GM21423 (cell line): ENCODE measurements at regions not wholly inside any gene's neighbourhood (a gene's known extent, or its start where the extent isn't known, plus 50 kb on each side); places are given as distances from the start of the nearest gene placed in this dataset.

Source experiments
- ATAC-seq: cut with Tn5 transposase; IDR thresholded peaks from one replicate; pipeline ENCODE4 v1.9.1; 2021; ENCODE audit warnings: mild to moderate bottlenecking, moderate library complexity; ENCODE audit not compliant: unreplicated experiment

GRCh38 chr12:78403681-78404080, 460.9 kb upstream of the SYT1 start:
- no peak for ATAC-seq

GRCh38 chr12:78406213-78406612, 458.4 kb upstream of the SYT1 start:
- no peak for ATAC-seq

GRCh38 chr12:78406828-78407227, 457.7 kb upstream of the SYT1 start:
- peak; percentile 95 for ATAC-seq

GRCh38 chr12:78407722-78408121, 456.9 kb upstream of the SYT1 start:
- ATAC-seq, result no peak

- ATAC-seq, result no peak
These were observed 450.5 kb upstream of the SYT1 start for GRCh38 chr12:78414071-78414470.

GRCh38 chr12:78418919-78419318, 445.7 kb upstream of the SYT1 start:
- no peak for ATAC-seq

GRCh38 chr12:78419513-78419912, 445.1 kb upstream of the SYT1 start:
- no peak for ATAC-seq

GRCh38 chr12:78420991-78421390, 443.6 kb upstream of the SYT1 start:
- ATAC-seq, result no peak

GRCh38 chr12:78430551-78430950, 434.0 kb upstream of the SYT1 start:
- ATAC-seq, result no peak

GRCh38 chr12:78431931-78432330, 432.6 kb upstream of the SYT1 start:
- ATAC-seq, result no peak

GRCh38 chr12:78439666-78440065, 424.9 kb upstream of the SYT1 start:
- no peak for ATAC-seq

- no peak for ATAC-seq
These were observed 422.7 kb upstream of the SYT1 start for GRCh38 chr12:78441737-78442453.

GRCh38 chr12:78442454-78442801, 422.1 kb upstream of the SYT1 start:
- ATAC-seq, result no peak

GRCh38 chr12:78446555-78446954, 418.0 kb upstream of the SYT1 start:
- ATAC-seq, result no peak

- ATAC-seq, result no peak
These were observed 417.2 kb upstream of the SYT1 start for GRCh38 chr12:78447373-78447772.

GRCh38 chr12:78448692-78449091, 415.9 kb upstream of the SYT1 start:
- no peak for ATAC-seq

GRCh38 chr12:78455991-78456390, 408.6 kb upstream of the SYT1 start:
- ATAC-seq, result no peak

GRCh38 chr12:78457938-78458337, 406.6 kb upstream of the SYT1 start:
- peak; percentile 100 for ATAC-seq

GRCh38 chr12:78470354-78471195, 394.0 kb upstream of the SYT1 start:
- ATAC-seq, result no peak

GRCh38 chr12:78473136-78473535, 391.4 kb upstream of the SYT1 start:
- ATAC-seq, result no peak

- no peak for ATAC-seq
These were observed 391.0 kb upstream of the SYT1 start for GRCh38 chr12:78473561-78473960.

- ATAC-seq, result no peak
These were observed 380.7 kb upstream of the SYT1 start for GRCh38 chr12:78483767-78484315.
